NB4 (cell line): ENCODE measurements at regions not wholly inside any gene's neighbourhood (a gene's known extent, or its start where the extent isn't known, plus 50 kb on each side); places are given as distances from the start of the nearest gene placed in this dataset.

Experiments used
- POLR2A ChIP-seq: IDR thresholded peaks from 2 replicates; pipeline ENCODE4 v1.6.1; 2011; ENCODE audit warnings: mild to moderate bottlenecking; ENCODE audit not compliant: insufficient read length; ENCODE audit errors: extremely low read depth
- TF ChIP-seq, protein P1 (sequence below): IDR thresholded peaks from one replicate; pipeline ENCODE4 v1.5.1; 2012; ENCODE audit warnings: low read depth, low read length

DNA sequence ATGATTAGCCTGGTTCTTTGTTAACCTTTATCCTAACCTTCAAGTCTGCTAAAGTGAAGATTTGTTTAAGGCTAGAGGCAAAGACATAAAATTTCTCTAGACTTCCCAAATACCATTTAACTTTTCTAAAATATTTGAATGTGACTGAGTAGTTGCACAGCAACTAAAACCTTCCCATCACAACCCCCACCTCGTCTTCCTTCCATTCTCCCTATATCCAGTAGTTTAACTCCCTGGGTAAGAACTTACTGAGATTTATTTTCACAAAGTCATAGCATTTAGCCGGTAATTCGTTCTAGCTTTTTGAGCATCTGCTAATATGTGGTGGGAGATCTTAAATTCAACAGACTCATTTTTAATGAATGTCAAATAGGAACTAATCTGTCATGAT lies 87.9 kb upstream of the AKIRIN2 start:
- TF ChIP-seq, protein P1, sequence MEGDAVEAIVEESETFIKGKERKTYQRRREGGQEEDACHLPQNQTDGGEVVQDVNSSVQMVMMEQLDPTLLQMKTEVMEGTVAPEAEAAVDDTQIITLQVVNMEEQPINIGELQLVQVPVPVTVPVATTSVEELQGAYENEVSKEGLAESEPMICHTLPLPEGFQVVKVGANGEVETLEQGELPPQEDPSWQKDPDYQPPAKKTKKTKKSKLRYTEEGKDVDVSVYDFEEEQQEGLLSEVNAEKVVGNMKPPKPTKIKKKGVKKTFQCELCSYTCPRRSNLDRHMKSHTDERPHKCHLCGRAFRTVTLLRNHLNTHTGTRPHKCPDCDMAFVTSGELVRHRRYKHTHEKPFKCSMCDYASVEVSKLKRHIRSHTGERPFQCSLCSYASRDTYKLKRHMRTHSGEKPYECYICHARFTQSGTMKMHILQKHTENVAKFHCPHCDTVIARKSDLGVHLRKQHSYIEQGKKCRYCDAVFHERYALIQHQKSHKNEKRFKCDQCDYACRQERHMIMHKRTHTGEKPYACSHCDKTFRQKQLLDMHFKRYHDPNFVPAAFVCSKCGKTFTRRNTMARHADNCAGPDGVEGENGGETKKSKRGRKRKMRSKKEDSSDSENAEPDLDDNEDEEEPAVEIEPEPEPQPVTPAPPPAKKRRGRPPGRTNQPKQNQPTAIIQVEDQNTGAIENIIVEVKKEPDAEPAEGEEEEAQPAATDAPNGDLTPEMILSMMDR = no peak
- TF ChIP-seq POLR2A = no peak
